ENCODE measurements at regions not wholly inside any gene's neighbourhood (a gene's known extent, or its start where the extent isn't known, plus 50 kb on each side); places are given as distances from the start of the nearest gene placed in this dataset.
"Not testable (repeated sequence)": the region's sequence is repeated elsewhere in the genome, so short reads cannot be mapped to it uniquely, and the experiment has no call there.

DNA sequence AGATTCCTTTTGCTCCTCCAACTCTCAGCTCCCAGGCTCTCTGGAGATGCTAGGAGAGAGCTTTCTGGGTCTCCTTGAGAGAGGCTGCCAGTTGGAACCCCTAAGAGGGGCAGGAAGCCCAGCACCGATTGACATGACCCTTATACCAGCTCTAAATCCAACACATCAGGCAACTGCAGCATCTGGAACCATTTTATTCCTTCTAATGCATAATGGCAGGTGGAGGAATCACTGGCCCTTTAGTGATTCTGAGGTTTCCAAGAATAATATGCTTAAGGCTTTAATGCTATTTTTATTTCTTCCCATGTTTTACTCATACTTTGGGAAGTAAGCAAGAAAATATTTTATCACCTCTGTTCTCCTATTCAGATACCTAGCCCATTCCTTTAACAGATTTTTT lies 60.3 kb upstream of the TEX264 start:
- DNase-seq (ENCODE audit: extremely low spot score) = no peak
- no peak for TF ChIP-seq SUZ12 (IDR thresholded peaks at IDR 0.05)
- no peak for TF ChIP-seq HDGF (IDR thresholded peaks at IDR 0.05; ENCODE audit: borderline replicate concordance)
- TF ChIP-seq ARNT (IDR thresholded peaks at IDR 0.05) = no peak
- TF ChIP-seq L3MBTL2 (conservative IDR thresholded peaks at IDR 0.05) = no peak
- no peak for TF ChIP-seq ELF4 (IDR thresholded peaks at IDR 0.05)
- no peak for TF ChIP-seq BHLHE40 (IDR thresholded peaks at IDR 0.05; ENCODE audit: borderline replicate concordance)
- no peak for TF ChIP-seq SP1 (IDR thresholded peaks at IDR 0.05)
- no peak for TF ChIP-seq TARDBP (IDR thresholded peaks at IDR 0.05)
- TF ChIP-seq FOXA1 (IDR thresholded peaks at IDR 0.05) = no peak
- no peak for TF ChIP-seq ZNF384 (IDR thresholded peaks at IDR 0.05)
- TF ChIP-seq, protein P1, sequence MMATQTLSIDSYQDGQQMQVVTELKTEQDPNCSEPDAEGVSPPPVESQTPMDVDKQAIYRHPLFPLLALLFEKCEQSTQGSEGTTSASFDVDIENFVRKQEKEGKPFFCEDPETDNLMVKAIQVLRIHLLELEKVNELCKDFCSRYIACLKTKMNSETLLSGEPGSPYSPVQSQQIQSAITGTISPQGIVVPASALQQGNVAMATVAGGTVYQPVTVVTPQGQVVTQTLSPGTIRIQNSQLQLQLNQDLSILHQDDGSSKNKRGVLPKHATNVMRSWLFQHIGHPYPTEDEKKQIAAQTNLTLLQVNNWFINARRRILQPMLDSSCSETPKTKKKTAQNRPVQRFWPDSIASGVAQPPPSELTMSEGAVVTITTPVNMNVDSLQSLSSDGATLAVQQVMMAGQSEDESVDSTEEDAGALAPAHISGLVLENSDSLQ (IDR thresholded peaks at IDR 0.05) = no peak
- TF ChIP-seq CTBP1 (IDR thresholded peaks at IDR 0.05; ENCODE audit: borderline replicate concordance) = no peak
- no peak for TF ChIP-seq FOXK2 (IDR thresholded peaks at IDR 0.05)
- TF ChIP-seq FOXM1 (IDR thresholded peaks at IDR 0.05; ENCODE audit: borderline replicate concordance) = no peak
- TF ChIP-seq LEF1 (IDR thresholded peaks at IDR 0.05; ENCODE audit: borderline replicate concordance) = no peak
- no peak for TF ChIP-seq NFRKB (IDR thresholded peaks at IDR 0.05)
- ChIA-PET CTCF (no interaction called here), POLR2A (no interaction called here)

DNA sequence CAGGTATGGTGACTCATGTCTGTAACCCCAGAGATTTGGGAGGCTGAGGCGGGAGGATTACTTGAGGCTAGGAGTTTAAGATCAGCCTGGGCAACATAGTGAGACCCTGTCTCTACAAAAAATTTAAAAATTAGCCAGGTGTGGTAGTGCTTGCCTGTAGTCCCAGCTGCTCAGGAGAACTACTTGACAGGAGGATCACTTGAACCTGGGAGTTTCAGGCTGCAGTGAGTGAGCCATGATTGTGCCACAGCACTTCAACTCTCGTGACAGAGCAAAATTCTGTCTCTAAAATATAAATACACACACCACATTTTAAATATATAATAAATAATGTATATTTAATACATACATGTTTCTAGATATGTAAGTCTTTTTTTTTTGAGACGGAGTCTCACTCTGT lies 53.5 kb upstream of the TEX264 start:
- ChIA-PET POLR2A (no interaction called here), CTCF (no interaction called here)
- TF ChIP-seq CTBP1 (IDR thresholded peaks at IDR 0.05; ENCODE audit: borderline replicate concordance) = no peak
- TF ChIP-seq FOXA1 (IDR thresholded peaks at IDR 0.05) = no peak
- no peak for DNase-seq (ENCODE audit: extremely low spot score)

DNA sequence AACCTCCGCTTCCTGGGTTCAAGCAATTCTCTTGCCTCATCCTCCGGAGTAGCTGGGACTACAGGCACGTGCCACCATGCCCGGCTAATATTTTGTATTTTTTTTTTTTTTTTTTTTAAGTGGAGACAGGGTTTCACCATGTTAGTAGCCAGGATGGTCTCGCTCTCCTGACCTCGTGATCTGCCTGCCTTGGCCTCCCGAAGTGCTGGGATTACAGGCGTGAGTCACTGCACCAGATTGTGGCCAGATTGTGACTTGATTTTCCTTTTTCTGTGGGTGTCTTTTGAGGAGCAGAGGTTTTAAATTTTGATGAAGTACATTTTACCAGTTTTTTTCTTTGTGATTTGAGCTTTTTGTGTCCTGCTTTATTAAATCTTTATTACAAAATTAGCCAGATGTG lies 53.0 kb upstream of the TEX264 start:
- CTCF ChIA-PET; POLR2A ChIA-PET; DNase-seq (ENCODE audit: extremely low spot score): not testable (repeated sequence)

DNA sequence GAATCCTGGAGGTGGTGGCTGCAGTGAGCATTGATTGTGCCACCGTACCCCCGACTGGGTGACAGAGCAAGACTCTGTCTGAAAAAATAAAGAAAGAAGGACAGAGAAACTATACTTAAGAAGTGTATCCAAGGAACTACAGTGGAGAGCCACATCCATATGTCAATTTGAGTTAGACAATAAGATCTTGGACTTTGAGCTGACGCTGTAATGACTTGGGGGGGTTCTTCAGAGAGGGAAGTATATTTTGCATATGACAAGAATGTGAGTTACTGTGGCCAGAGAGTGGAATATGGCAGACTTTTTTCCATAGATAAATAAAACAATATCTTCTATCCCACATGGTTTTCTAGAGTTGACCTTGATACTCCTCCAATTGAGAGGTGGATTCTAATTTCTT lies 52.6 kb upstream of the TEX264 start:
- ChIA-PET POLR2A (no interaction called here), CTCF (no interaction called here)
- DNase-seq (ENCODE audit: extremely low spot score) = no peak
- TF ChIP-seq, protein P1 (IDR thresholded peaks at IDR 0.05) = no peak
- no peak for TF ChIP-seq FOXK2 (IDR thresholded peaks at IDR 0.05)

DNA sequence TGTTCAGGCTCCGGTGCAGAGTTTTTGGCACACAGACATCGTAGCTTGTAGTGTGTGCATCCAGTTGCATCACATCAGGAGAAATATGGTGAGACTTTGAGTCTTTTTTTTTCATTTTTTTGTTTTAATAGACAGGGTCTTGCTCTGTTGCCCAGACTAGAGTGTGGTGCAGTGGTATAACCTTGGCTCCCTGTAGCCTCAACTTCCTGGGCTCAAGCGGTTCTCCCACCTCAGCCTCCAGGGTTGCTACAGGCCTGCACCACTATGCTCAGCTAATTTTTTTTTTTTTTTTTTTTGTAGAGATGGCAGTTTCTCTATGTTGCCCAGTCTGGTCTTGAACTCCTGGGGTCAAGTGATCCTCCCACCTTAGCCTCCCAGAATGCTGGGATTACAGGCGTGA lies 51.1 kb upstream of the TEX264 start:
- TF ChIP-seq ELF4 (IDR thresholded peaks at IDR 0.05) = no peak
- no peak for TF ChIP-seq SUZ12 (IDR thresholded peaks at IDR 0.05)
- no peak for TF ChIP-seq FOXA1 (IDR thresholded peaks at IDR 0.05)
- no peak for TF ChIP-seq NFRKB (IDR thresholded peaks at IDR 0.05)
- TF ChIP-seq SP1 (IDR thresholded peaks at IDR 0.05) = no peak
- TF ChIP-seq ARNT (IDR thresholded peaks at IDR 0.05) = no peak
- TF ChIP-seq, protein P1 (IDR thresholded peaks at IDR 0.05) = no peak
- TF ChIP-seq TARDBP (IDR thresholded peaks at IDR 0.05) = no peak
- DNase-seq (ENCODE audit: extremely low spot score) = no peak
- ChIA-PET POLR2A (no interaction called here), CTCF (interaction anchor here (0.6 kb wide), 1 partner anchor 50 kb away, joined by 4 read pairs; no protein-coding TSS in a partner anchor)

DNA sequence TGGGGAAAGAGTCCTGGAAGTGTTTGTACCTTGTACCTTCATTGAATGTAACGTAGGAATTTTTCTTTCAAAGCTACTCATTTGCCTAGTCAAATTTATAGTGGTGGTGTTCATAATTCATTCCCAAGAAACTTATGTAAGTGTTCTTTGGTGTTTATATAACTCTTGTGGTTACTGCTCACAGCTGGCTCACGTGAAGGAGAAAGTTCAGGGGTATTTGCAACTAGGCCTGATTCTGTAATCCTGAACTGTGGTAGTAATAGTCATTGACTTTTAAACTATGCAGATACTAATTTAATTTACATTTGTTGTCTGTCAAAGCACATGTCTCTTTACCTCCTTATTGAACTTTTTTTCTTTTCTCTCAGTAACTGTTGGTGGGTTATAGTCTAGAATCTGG lies 50.5 kb upstream of the TEX264 start:
- ChIA-PET POLR2A (no interaction called here), CTCF (no interaction called here)
- TF ChIP-seq BHLHE40 (IDR thresholded peaks at IDR 0.05; ENCODE audit: borderline replicate concordance) (no peak), ZNF384 (IDR thresholded peaks at IDR 0.05) (no peak), SP1 (IDR thresholded peaks at IDR 0.05) (no peak), FOXM1 (IDR thresholded peaks at IDR 0.05; ENCODE audit: borderline replicate concordance) (no peak), CTBP1 (IDR thresholded peaks at IDR 0.05; ENCODE audit: borderline replicate concordance) (no peak), NFRKB (IDR thresholded peaks at IDR 0.05) (no peak), L3MBTL2 (conservative IDR thresholded peaks at IDR 0.05) (no peak), TARDBP (IDR thresholded peaks at IDR 0.05) (no peak), FOXK2 (IDR thresholded peaks at IDR 0.05) (no peak), LEF1 (IDR thresholded peaks at IDR 0.05; ENCODE audit: borderline replicate concordance) (no peak)
- TF ChIP-seq, protein P1 (IDR thresholded peaks at IDR 0.05) = no peak
- DNase-seq (ENCODE audit: extremely low spot score) = no peak

DNA sequence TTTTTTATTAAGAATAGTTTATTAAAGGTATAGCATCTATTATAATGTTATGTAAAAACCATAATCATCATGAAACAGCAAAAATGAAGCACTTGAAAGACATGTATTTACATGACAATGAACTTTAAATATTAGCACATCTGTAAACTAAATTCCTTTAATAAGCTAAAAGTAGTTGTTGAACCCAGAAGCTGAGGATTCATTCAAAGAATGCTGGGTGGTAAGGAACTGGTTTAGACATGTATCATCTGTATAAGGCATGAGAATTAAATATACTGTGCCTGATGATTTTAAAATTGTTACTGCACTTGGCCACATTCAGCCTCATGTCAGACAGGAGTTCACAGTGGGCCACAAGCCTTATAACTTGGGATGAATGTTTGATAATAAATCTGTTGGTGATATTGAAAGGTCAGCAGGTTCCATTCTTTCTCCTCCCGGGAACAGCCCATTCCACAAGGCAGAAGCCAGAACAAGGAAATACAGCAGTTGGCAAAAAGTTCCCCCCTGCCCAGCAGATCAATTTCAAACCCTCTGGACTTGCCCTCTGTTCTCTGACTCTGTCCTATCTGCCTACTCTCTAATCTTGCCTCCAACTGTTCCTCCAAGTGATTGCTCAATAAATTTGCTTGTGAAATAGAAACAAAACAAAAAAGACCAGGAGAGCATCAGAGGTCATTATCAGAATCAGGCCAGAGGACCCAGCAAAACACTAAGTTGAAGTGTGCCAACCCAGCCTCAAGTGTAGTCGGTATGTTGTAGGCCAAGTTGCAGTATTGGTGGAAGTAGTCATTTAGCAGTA lies 49.8 kb upstream of the TEX264 start:
- POLR2A ChIA-PET = no interaction called here

More for the DNA sequence above, 49.8 kb upstream of the TEX264 start:
- CTCF ChIA-PET = no interaction called here
- no peak for DNase-seq (ENCODE audit: extremely low spot score)
- TF ChIP-seq, protein P1 (IDR thresholded peaks at IDR 0.05) = no peak
- TF ChIP-seq SP1 (IDR thresholded peaks at IDR 0.05) (no peak), FOXA1 (IDR thresholded peaks at IDR 0.05) (no peak), ZNF384 (IDR thresholded peaks at IDR 0.05) (no peak), ELF4 (IDR thresholded peaks at IDR 0.05) (no peak), TARDBP (IDR thresholded peaks at IDR 0.05) (no peak), CTBP1 (IDR thresholded peaks at IDR 0.05; ENCODE audit: borderline replicate concordance) (no peak), L3MBTL2 (conservative IDR thresholded peaks at IDR 0.05) (no peak), BHLHE40 (IDR thresholded peaks at IDR 0.05; ENCODE audit: borderline replicate concordance) (no peak), NFRKB (IDR thresholded peaks at IDR 0.05) (no peak), SUZ12 (IDR thresholded peaks at IDR 0.05) (no peak), FOXK2 (IDR thresholded peaks at IDR 0.05) (no peak), ARNT (IDR thresholded peaks at IDR 0.05) (no peak), HDGF (IDR thresholded peaks at IDR 0.05; ENCODE audit: borderline replicate concordance) (no peak), LEF1 (IDR thresholded peaks at IDR 0.05; ENCODE audit: borderline replicate concordance) (no peak), FOXM1 (IDR thresholded peaks at IDR 0.05; ENCODE audit: borderline replicate concordance) (no peak)
